Heart right ventricle (tissue), 16 donors: ENCODE measurements at regions not wholly inside any gene's neighbourhood (a gene's known extent, or its start where the extent isn't known, plus 50 kb on each side); places are given as distances from the start of the nearest gene placed in this dataset.

ENCODE experiments used
- ATAC-seq, 8 donors: fragments of 200-7000 bp; cut with Tn5 transposase; one replicate each; pipeline ENCODE4 v1.9.1; 2020; ENCODE audit warnings: mild to moderate bottlenecking in 8 of 8, moderate library complexity in 8 of 8, moderate number of reproducible peaks in 1 of 8
- DNase-seq, 2 donors: peaks; one replicate each; pipeline ENCODE4 v3.0.0-alpha.2; 2020
- H3K27ac ChIP-seq, 10 donors: fragments of 200-600 bp; sonication (generic) in 2 of 10; one replicate each; pipeline versions ENCODE4 v1.5.0 to v1.8.0; 2020 to 2022; ENCODE audit warnings: mild to moderate bottlenecking in 3 of 10
- H3K27me3 ChIP-seq, 7 donors: fragments of 200-600 bp; one replicate each; pipeline ENCODE4 v1.8.0; 2021 to 2022; ENCODE audit warnings: mild to moderate bottlenecking in 2 of 7
- H3K36me3 ChIP-seq, 9 donors: fragments of 200-600 bp; sonication (generic) in 1 of 9; one replicate each; pipeline versions ENCODE4 v1.5.0 to v1.8.0; 2020 to 2022; ENCODE audit warnings: mild to moderate bottlenecking in 2 of 9
- H3K4me1 ChIP-seq, 9 donors: fragments of 200-600 bp; sonication (generic) in 1 of 9; one replicate each; pipeline versions ENCODE4 v1.5.0 to v1.8.0; 2020 to 2022; ENCODE audit warnings: mild to moderate bottlenecking in 4 of 9
- H3K4me3 ChIP-seq, 10 donors: fragments of 200-600 bp; sonication (generic) in 2 of 10; one replicate each; pipeline versions ENCODE4 v1.5.0 to v1.8.0; 2020 to 2022; ENCODE audit warnings: mild to moderate bottlenecking in 7 of 10, moderate library complexity in 2 of 10
- H3K9me3 ChIP-seq, 11 donors: fragments of 200-600 bp in 10 of 11; sonication (generic) in 2 of 11; one replicate each; pipeline versions ENCODE4 v1.5.0 to v1.8.0; 2013 to 2022; ENCODE audit warnings: mild to moderate bottlenecking in 2 of 11, control low read depth in 1 of 11, moderate library complexity in 1 of 11
- CTCF ChIP-seq, 9 donors: fragments of 200-600 bp; sonication (generic) in 2 of 9; IDR thresholded peaks; one replicate each; pipeline versions ENCODE4 v1.5.0 to v1.8.0; 2021 to 2022; ENCODE audit warnings: antibody characterized with exemption in 9 of 9, mild to moderate bottlenecking in 5 of 9, moderate library complexity in 1 of 9
- WGBS, 2 donors: extraction: QIAGEN DNeasy Blood & Tissue Kit; methylation state at CpG; one replicate each; pipeline ENCODE4 v1.1.7; 2013; ENCODE audit warnings: inconsistent platforms in 1 of 2; 5-methylcytosine and 5-hydroxymethylcytosine counted together
- intact Hi-C, 10 donors: fragments of 100-400 bp; cut with DNase I; formaldehyde crosslinking; loops; one replicate each; pipeline versions ENCODE4 v1.11.1 to v1.14.2; 2022
- donor health status: Arrhythmogenic right ventricular cardiomyopathy.
- donor health status: ischemic (EF 13 %, LVEDD 7.1; RV severe dilation, severe dysfunction).
- donor health status: healthy with polysubstance abuse.
- donor health status: DM: no; HTN: yes; CAD: no.
- donor health status: DM: no; HTN: no; CAD: no.
- donor health status: ischemic (EF 25% LVEDD 6.9; RV normal size, moderate dysfunction).
- donor health status: ischemic (EF 25% LVEDD 5.7; RV mildly dilated, moderate dysfunction).
- donor health status: healthy.
- donor health status: DM: yes; HTN: yes; CAD: no.
- donor health status: Ischemic cardiomyopathy.
- donor health status: ischemic (EF 35%, LVEDD 5.7; RV mildly dilated, moderate dysfunction).
- donor health status: nonischemic (EF 11% LVEDD 7.7; RV severe dilation, severe dysfunction).
- donor health status: DM: yes; HTN: yes; CAD: no.
- donor health status: PGD.
- donor health status: ischemic (EF 29% LVEDD 5.4; RV normal size, mild dysfunction).
- donor health status: nonischemic (EF 23%, LVEDD 6.1; RV moderate dilation, normal function).

GRCh38 chr2:7239078-7239477 lies 321.9 kb downstream of the RNF144A start:
- no peak for TF ChIP-seq CTCF (IDR thresholded peaks at IDR 0.05)
- DNase-seq (no peak), ATAC-seq (no peak)
- no peak overlapping the region for H3K4me3 ChIP-seq
- WGBS, 2 donors: 74 to 92% methylated on average over 3 of the region's 3 CpGs
- no peaks in the 10 kb centered on the region for H3K36me3 ChIP-seq
- intact Hi-C loops: no loop called here
- H3K27me3 ChIP-seq: no peaks in the 10 kb centered on the region
- H3K9me3 ChIP-seq: no peaks in the 10 kb centered on the region
- peaks cover 0 to 18% (median 0%) of the 10 kb centered on the region in 9 donors for H3K4me1 ChIP-seq
- H3K27ac ChIP-seq: no peak overlapping the region

GRCh38 chr2:7241041-7241745 lies 324.0 kb downstream of the RNF144A start:
- no peak overlapping the region for H3K4me3 ChIP-seq
- intact Hi-C loops: no loop called here
- H3K4me1 ChIP-seq: peaks cover 0 to 18% (median 0%) of the 10 kb centered on the region in 9 donors
- no peak for ATAC-seq
- no peaks in the 10 kb centered on the region for H3K36me3 ChIP-seq
- H3K9me3 ChIP-seq: no peaks in the 10 kb centered on the region
- no peak for TF ChIP-seq CTCF (IDR thresholded peaks at IDR 0.05)
- no peaks in the 10 kb centered on the region for H3K27me3 ChIP-seq
- DNase-seq: no peak
- WGBS, 2 donors: 79 to 96% methylated on average over 4 of the region's 4 CpGs
- H3K27ac ChIP-seq: no peak overlapping the region

- ATAC-seq: no peak
- intact Hi-C loops: no loop called here
- Histone ChIP-seq H3K27me3 (no peaks in the 10 kb centered on the region), H3K4me3 (no peak overlapping the region), H3K4me1 (peaks cover 0 to 18% (median 0%) of the 10 kb centered on the region in 9 donors), H3K27ac (no peak overlapping the region), H3K36me3 (no peaks in the 10 kb centered on the region), H3K9me3 (no peaks in the 10 kb centered on the region)
- DNase-seq: no peak
- no peak for TF ChIP-seq CTCF (IDR thresholded peaks at IDR 0.05)
- WGBS, 2 donors: 75 to 80% methylated on average over 5 of the region's 5 CpGs
Measured at GRCh38 chr2:7242189-7242867, 325.1 kb downstream of the RNF144A start.

GRCh38 chr2:7243276-7243675 lies 326.1 kb downstream of the RNF144A start:
- WGBS, 2 donors: 73 to 76% methylated on average over 4 of the region's 4 CpGs
- peaks cover 0 to 18% (median 0%) of the 10 kb centered on the region in 9 donors for H3K4me1 ChIP-seq
- H3K9me3 ChIP-seq: no peaks in the 10 kb centered on the region
- no peaks in the 10 kb centered on the region for H3K36me3 ChIP-seq
- H3K4me3 ChIP-seq: no peak overlapping the region
- intact Hi-C loops: no loop called here
- DNase-seq (no peak), ATAC-seq (no peak)
- no peak for TF ChIP-seq CTCF (IDR thresholded peaks at IDR 0.05)
- H3K27ac ChIP-seq: no peak overlapping the region
- H3K27me3 ChIP-seq: no peaks in the 10 kb centered on the region
